PC-3 (cell line): ENCODE measurements at regions not wholly inside any gene's neighbourhood (a gene's known extent, or its start where the extent isn't known, plus 50 kb on each side); places are given as distances from the start of the nearest gene placed in this dataset.

Experiments
- ATAC-seq: fragments of 200-7000 bp; cut with Tn5 transposase; 2 replicates; pipeline ENCODE4 v1.9.1; 2020; ENCODE audit warnings: mild to moderate bottlenecking, moderate library complexity
- BruUV-seq: library from RNA; stranded (reverse); fragments of 400-500 nt; replicated peaks from 2 replicates; lab custom pipeline; 2021; lab: Mats Ljungman, UMichigan
- CTCF ChIA-PET: fragments of 300-600 bp; sonication (Branson Sonifier 250); formaldehyde crosslinking; loops from one replicate; lab custom pipeline; 2022; ENCODE audit warnings: antibody characterized with exemption; lab: Charles Lee
- POLR2A ChIA-PET: fragments of 300-600 bp; sonication (Branson Sonifier 250); formaldehyde crosslinking; loops from one replicate; lab custom pipeline; 2022; ENCODE audit warnings: antibody characterized with exemption; ENCODE audit not compliant: unreplicated experiment; lab: Charles Lee
- DNase-seq: peaks from one replicate; pipeline ENCODE4 v3.0.0-alpha.2; 2015
- H2AFZ ChIP-seq: fragments of 300-600 bp; sonication (generic); 2 replicates; pipeline ENCODE4 v1.6.0; 2016; ENCODE audit warnings: antibody characterized with exemption, low read length
- H3F3A ChIP-seq: fragments of 300-600 bp; sonication (generic); one replicate; pipeline ENCODE4 v1.6.0; 2017; ENCODE audit warnings: antibody characterized with exemption, low read length, control low read depth, mild to moderate bottlenecking; ENCODE audit not compliant: unreplicated experiment
- H3K27ac ChIP-seq: fragments of 300-600 bp; sonication (generic); 2 replicates; pipeline ENCODE4 v1.5.1; 2016; ENCODE audit warnings: mild to moderate bottlenecking, low read length
- H3K27me3 ChIP-seq: fragments of 300-600 bp; sonication (generic); 2 replicates; pipeline ENCODE4 v1.6.1; 2016; ENCODE audit warnings: low read length, mixed read lengths
- H3K36me3 ChIP-seq: fragments of 300-600 bp; sonication (generic); 2 replicates; pipeline ENCODE4 v1.6.1; 2016; ENCODE audit warnings: low read depth, mixed run types, low read length, mixed read lengths
- H3K4me1 ChIP-seq: fragments of 300-600 bp; sonication (generic); 2 replicates; pipeline ENCODE4 v1.5.1; 2016; ENCODE audit warnings: low read length; ENCODE audit not compliant: insufficient read depth
- H3K4me2 ChIP-seq: fragments of 300-600 bp; sonication (generic); 2 replicates; pipeline ENCODE4 v1.6.0; 2016; ENCODE audit warnings: low read length
- H3K4me3 ChIP-seq: fragments of 300-600 bp; sonication (generic); 2 replicates; pipeline ENCODE4 v1.5.1; 2016; ENCODE audit warnings: mild to moderate bottlenecking, low read length, mixed read lengths
- H3K79me2 ChIP-seq: fragments of 300-600 bp; sonication (generic); 2 replicates; pipeline ENCODE4 v1.6.1; 2017; ENCODE audit warnings: low read length, mixed read lengths
- H3K9ac ChIP-seq: fragments of 300-600 bp; sonication (generic); 2 replicates; pipeline ENCODE4 v1.6.0; 2016; ENCODE audit warnings: mild to moderate bottlenecking, low read length
- H3K9me2 ChIP-seq: fragments of 300-600 bp; sonication (generic); replicated peaks from 2 replicates; pipeline ENCODE4 v1.6.1; 2016; ENCODE audit warnings: mixed run types, low read length, mixed read lengths
- H3K9me3 ChIP-seq: fragments of 300-600 bp; sonication (generic); 2 replicates; pipeline ENCODE4 v1.6.1; 2016; ENCODE audit warnings: low read length, mixed read lengths
- H4K20me1 ChIP-seq: fragments of 300-600 bp; sonication (generic); 2 replicates; pipeline ENCODE4 v1.6.1; 2016; ENCODE audit warnings: low read length, mixed read lengths
- CTCF ChIP-seq: fragments of 300-600 bp; sonication (generic); conservative IDR thresholded peaks from 2 replicates; pipeline ENCODE4 v1.5.1; 2017; ENCODE audit warnings: antibody characterized with exemption, low read depth, mild to moderate bottlenecking, low read length
- EZH2 ChIP-seq: fragments of 300-600 bp; sonication (generic); IDR thresholded peaks from one replicate; pipeline ENCODE4 v1.6.1; 2017; ENCODE audit warnings: antibody characterized with exemption, mild to moderate bottlenecking, low read length; ENCODE audit not compliant: unreplicated experiment
- EZH2phosphoT487 ChIP-seq: fragments of 300-600 bp; sonication (generic); IDR thresholded peaks from 2 replicates; pipeline ENCODE4 v1.6.1; 2018; ENCODE audit warnings: mild to moderate bottlenecking, antibody characterized with exemption, low read length, borderline replicate concordance
- intact Hi-C: fragments of 100-400 bp; cut with micrococcal nuclease; formaldehyde crosslinking; loops from 2 replicates; pipeline ENCODE4 v1.9.0; 2023

GRCh38 chr3:96192966-96193550 is 621.3 kb upstream of the EPHA6 start:
- H3K36me3 ChIP-seq, result no peaks in the 10 kb centered on the region
- CTCF ChIA-PET, result no interaction called here

GRCh38 chr3:96200897-96201296 is 613.5 kb upstream of the EPHA6 start:
- no TSS peak for BruUV-seq
- Histone ChIP-seq H2AFZ (no peak overlapping the region), H4K20me1 (no peaks in the 10 kb centered on the region), H3K4me1 (no peaks in the 10 kb centered on the region), H3K27me3 (no peaks in the 10 kb centered on the region), H3K4me3 (no peak overlapping the region), H3K9me2 (no peaks in the 10 kb centered on the region), H3K27ac (no peak overlapping the region), H3K9me3 (no peaks in the 10 kb centered on the region), H3K36me3 (no peaks in the 10 kb centered on the region), H3K9ac (no peak overlapping the region), H3F3A (no peaks in the 10 kb centered on the region), H3K4me2 (no peak overlapping the region), H3K79me2 (no peaks in the 10 kb centered on the region)
- ChIA-PET CTCF (no interaction called here), POLR2A (no interaction called here)
- no peak for TF ChIP-seq EZH2phosphoT487
- TF ChIP-seq EZH2, result no peak
- TF ChIP-seq CTCF, result no peak
- DNase-seq, result no peak
- intact Hi-C loops, result no loop called here
- no peak for ATAC-seq

More at GRCh38 chr3:96192966-96193550, 621.3 kb upstream of the EPHA6 start:
- Histone ChIP-seq H3K79me2 (no peaks in the 10 kb centered on the region), H3K9ac (no peak overlapping the region), H3F3A (no peaks in the 10 kb centered on the region), H4K20me1 (no peaks in the 10 kb centered on the region), H3K4me3 (no peak overlapping the region), H3K27me3 (no peaks in the 10 kb centered on the region), H3K27ac (no peak overlapping the region), H3K9me3 (no peaks in the 10 kb centered on the region), H3K9me2 (no peaks in the 10 kb centered on the region), H3K4me1 (no peaks in the 10 kb centered on the region; the same call in 1 of the 2 replicates), H3K4me2 (no peak overlapping the region), H2AFZ (no peak overlapping the region)
- peak; percentile 38 for DNase-seq
- peak; percentile 43; the same call in 1 of the 2 replicates for ATAC-seq
- intact Hi-C loops, result no loop called here
- POLR2A ChIA-PET, result no interaction called here
- TF ChIP-seq EZH2, result no peak
- TF ChIP-seq CTCF, result no peak
- TF ChIP-seq EZH2phosphoT487, result no peak
- no TSS peak for BruUV-seq

- intact Hi-C loops, result no loop called here
- DNase-seq (no peak), ATAC-seq (no peak)
- no peaks in the 10 kb centered on the region for H3K9me2 ChIP-seq
- no peaks in the 10 kb centered on the region for H4K20me1 ChIP-seq
- TF ChIP-seq EZH2 (no peak), CTCF (no peak), EZH2phosphoT487 (no peak)
- H3K9me3 ChIP-seq, result no peaks in the 10 kb centered on the region
- ChIA-PET POLR2A (no interaction called here), CTCF (no interaction called here)
- H3K4me3 ChIP-seq, result no peak overlapping the region
- H3K4me1 ChIP-seq, result no peaks in the 10 kb centered on the region
- no peaks in the 10 kb centered on the region for H3K36me3 ChIP-seq
- H3F3A ChIP-seq, result no peaks in the 10 kb centered on the region
- no peak overlapping the region for H3K9ac ChIP-seq
- no peak overlapping the region for H3K27ac ChIP-seq
- BruUV-seq, result no TSS peak
- no peaks in the 10 kb centered on the region for H3K79me2 ChIP-seq
- no peak overlapping the region for H3K4me2 ChIP-seq
- no peaks in the 10 kb centered on the region for H3K27me3 ChIP-seq
- no peak overlapping the region for H2AFZ ChIP-seq
Measured at GRCh38 chr3:96201463-96201862, 612.9 kb upstream of the EPHA6 start.
